ENCODE measurements at regions not wholly inside any gene's neighbourhood (a gene's known extent, or its start where the extent isn't known, plus 50 kb on each side); places are given as distances from the start of the nearest gene placed in this dataset.
"Not testable (repeated sequence)": the region's sequence is repeated elsewhere in the genome, so short reads cannot be mapped to it uniquely, and the experiment has no call there.

GRCh38 chr10:6847561-6847960 is 267.5 kb upstream of the PRKCQ start:
- Histone ChIP-seq H4K20me1 (no peaks in the 10 kb centered on the region), H3K9me3 (peaks cover 16% of the 10 kb centered on the region; the same call in 1 of the 2 replicates), H3K9ac (no peak overlapping the region), H3K36me3 (no peaks in the 10 kb centered on the region), H3K4me3 (no peak overlapping the region), H3K27me3 (no peaks in the 10 kb centered on the region), H3K4me1 (no peaks in the 10 kb centered on the region), H3K4me2 (no peak overlapping the region), H3K27ac (no peak overlapping the region)
- TF ChIP-seq Cebpa-rat (IDR thresholded peaks at IDR 0.05) = no peak

DNA sequence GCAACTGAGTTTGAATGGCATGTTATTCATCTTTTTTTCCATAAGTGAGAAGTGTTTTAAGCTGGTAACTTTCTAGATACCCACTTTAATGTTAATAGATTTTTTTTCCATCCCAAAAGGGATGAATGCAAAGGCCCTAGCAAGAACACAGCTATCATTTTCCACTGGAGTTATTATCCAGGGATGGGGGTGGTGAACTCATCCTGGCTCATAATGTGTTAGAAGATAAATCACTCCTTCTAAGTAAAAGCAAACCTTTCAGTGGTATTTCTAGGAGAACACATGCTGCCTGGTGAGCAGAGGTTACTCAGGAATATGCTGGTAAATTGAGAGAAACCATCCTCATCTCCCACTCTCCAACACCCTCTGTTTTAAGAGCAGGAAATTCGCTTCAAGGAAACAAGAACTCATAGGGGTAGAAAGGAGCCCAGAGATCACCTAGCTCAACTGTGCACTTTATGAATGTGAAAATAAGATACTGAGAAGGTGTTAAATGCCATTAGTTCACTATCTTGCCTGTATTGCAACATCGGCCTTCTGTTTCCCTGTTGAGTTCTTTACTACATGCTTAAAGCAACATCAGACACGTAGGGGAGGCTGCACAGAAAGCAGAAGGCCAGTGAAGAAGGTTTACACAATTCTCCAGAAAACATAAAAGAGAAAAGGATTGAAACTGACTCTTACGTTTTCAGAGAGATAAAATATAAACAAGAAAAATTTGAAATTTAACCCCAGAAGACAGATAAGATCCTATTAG is 264.0 kb upstream of the PRKCQ start:
- Histone ChIP-seq H3K4me2 (no peak overlapping the region), H3K9me3 (peaks cover 16% of the 10 kb centered on the region; the same call in 1 of the 2 replicates), H4K20me1 (no peaks in the 10 kb centered on the region), H3K9ac (no peak overlapping the region), H3K4me1 (no peaks in the 10 kb centered on the region), H3K4me3 (no peak overlapping the region), H3K27me3 (no peaks in the 10 kb centered on the region), H3K36me3 (no peaks in the 10 kb centered on the region), H3K27ac (no peak overlapping the region)
- TF ChIP-seq Cebpa-rat (IDR thresholded peaks at IDR 0.05) = no peak

DNA sequence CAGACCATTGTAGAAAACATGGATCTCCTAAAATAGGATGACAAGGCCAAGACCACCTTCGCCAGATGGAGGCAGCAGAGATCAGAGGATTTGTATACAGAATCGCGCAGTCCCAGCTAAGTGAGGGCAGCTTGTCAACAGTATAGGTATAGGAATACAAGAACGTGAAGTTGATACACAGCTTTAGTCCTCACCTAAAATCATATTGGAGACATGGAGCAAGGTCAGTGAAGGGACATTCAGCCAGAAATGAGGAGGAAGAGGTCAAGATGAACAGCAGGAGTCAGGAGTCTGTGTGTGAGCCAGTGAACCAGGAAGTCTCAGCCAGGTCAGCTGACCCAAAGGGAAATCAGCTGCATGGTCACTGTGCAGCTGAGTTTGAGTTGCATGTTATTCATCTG is 263.4 kb upstream of the PRKCQ start:
- H4K20me1 ChIP-seq = no peaks in the 10 kb centered on the region
- no peak overlapping the region for H3K4me3 ChIP-seq
- H3K9me3 ChIP-seq = peaks cover 16% of the 10 kb centered on the region; the same call in 1 of the 2 replicates
- no peaks in the 10 kb centered on the region for H3K27me3 ChIP-seq
- H3K4me2 ChIP-seq = no peak overlapping the region
- no peaks in the 10 kb centered on the region for H3K36me3 ChIP-seq
- TF ChIP-seq Cebpa-rat (IDR thresholded peaks at IDR 0.05) = no peak
- no peak overlapping the region for H3K27ac ChIP-seq
- H3K4me1 ChIP-seq = no peaks in the 10 kb centered on the region
- no peak overlapping the region for H3K9ac ChIP-seq

GRCh38 chr10:6842722-6843121 is 262.6 kb upstream of the PRKCQ start:
- Histone ChIP-seq H3K4me1 (no peaks in the 10 kb centered on the region), H3K4me3 (no peak overlapping the region), H3K36me3 (no peaks in the 10 kb centered on the region), H3K27me3 (no peaks in the 10 kb centered on the region), H3K9me3 (peaks cover 16% of the 10 kb centered on the region; the same call in 1 of the 2 replicates), H3K27ac (no peak overlapping the region), H3K4me2 (no peak overlapping the region), H4K20me1 (no peaks in the 10 kb centered on the region), H3K9ac (no peak overlapping the region)
- no peak for TF ChIP-seq Cebpa-rat (IDR thresholded peaks at IDR 0.05)

DNA sequence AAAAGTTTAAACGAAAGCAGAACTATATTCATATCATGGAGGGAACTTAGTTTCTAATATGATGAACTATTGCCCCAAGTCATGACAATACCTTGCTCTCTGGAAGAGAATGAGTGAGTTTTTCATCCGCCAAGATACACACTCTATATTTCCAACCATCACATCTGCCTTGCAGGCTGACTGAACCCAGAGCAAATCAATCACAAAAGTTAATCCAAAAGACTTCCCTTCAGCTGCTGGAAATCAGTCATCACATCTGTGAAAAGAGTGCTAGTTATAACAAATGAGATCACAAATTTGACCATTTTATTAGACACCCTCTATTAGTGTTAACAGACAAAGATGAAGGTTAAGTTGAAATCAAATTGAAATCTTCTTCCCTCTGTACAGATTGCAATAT is 261.7 kb upstream of the PRKCQ start:
- H3K4me2 ChIP-seq = no peak overlapping the region
- H3K9ac ChIP-seq = no peak overlapping the region
- no peaks in the 10 kb centered on the region for H3K27me3 ChIP-seq
- no peak for TF ChIP-seq Cebpa-rat (IDR thresholded peaks at IDR 0.05)
- H4K20me1 ChIP-seq = no peaks in the 10 kb centered on the region
- peaks cover 16% of the 10 kb centered on the region; the same call in 1 of the 2 replicates for H3K9me3 ChIP-seq
- no peaks in the 10 kb centered on the region for H3K36me3 ChIP-seq
- no peak overlapping the region for H3K27ac ChIP-seq
- no peak overlapping the region for H3K4me3 ChIP-seq
- no peaks in the 10 kb centered on the region for H3K4me1 ChIP-seq

- no peak overlapping the region for H3K9ac ChIP-seq
- H3K4me3 ChIP-seq = no peak overlapping the region
- H3K4me2 ChIP-seq = no peak overlapping the region
- H3K27ac ChIP-seq = no peak overlapping the region
- no peak for TF ChIP-seq Cebpa-rat (IDR thresholded peaks at IDR 0.05)
- no peaks in the 10 kb centered on the region for H3K27me3 ChIP-seq
- no peaks in the 10 kb centered on the region for H3K36me3 ChIP-seq
- H4K20me1 ChIP-seq = no peaks in the 10 kb centered on the region
- no peaks in the 10 kb centered on the region for H3K4me1 ChIP-seq
- peaks cover 16% of the 10 kb centered on the region; the same call in 1 of the 2 replicates for H3K9me3 ChIP-seq
Observed at GRCh38 chr10:6840766-6841165, 260.7 kb upstream of the PRKCQ start.

DNA sequence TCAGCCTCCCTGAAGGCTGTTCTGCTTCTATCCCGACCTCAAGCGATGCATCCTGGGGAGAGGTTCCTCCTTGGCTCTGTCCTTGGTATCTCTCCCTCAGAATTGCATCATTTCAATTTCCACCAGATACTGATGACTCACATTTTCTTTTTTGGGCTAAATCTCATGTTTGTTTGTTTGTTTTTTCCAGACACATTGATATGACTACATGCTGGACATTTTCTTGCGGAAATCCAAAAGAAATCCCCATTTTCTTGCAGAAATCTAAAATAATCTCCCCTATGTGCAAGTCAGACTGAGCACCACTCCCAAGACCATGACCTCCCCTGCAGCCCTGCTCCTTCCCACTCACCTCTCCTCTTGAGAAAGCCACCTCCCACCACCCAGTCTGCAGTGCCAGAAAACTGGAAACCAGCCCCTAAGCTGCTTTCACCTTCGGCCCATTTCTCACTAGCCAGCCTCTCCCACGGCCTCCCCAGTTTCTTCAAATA is 260.2 kb upstream of the PRKCQ start:
- Histone ChIP-seq H3K27me3 (no peaks in the 10 kb centered on the region), H3K36me3 (no peaks in the 10 kb centered on the region), H3K4me1 (no peaks in the 10 kb centered on the region), H3K27ac (no peak overlapping the region), H3K9ac (no peak overlapping the region), H3K4me3 (no peak overlapping the region), H3K4me2 (no peak overlapping the region), H3K9me3 (peaks cover 16% of the 10 kb centered on the region; the same call in 1 of the 2 replicates), H4K20me1 (no peaks in the 10 kb centered on the region)
- no peak for TF ChIP-seq Cebpa-rat (IDR thresholded peaks at IDR 0.05)

DNA sequence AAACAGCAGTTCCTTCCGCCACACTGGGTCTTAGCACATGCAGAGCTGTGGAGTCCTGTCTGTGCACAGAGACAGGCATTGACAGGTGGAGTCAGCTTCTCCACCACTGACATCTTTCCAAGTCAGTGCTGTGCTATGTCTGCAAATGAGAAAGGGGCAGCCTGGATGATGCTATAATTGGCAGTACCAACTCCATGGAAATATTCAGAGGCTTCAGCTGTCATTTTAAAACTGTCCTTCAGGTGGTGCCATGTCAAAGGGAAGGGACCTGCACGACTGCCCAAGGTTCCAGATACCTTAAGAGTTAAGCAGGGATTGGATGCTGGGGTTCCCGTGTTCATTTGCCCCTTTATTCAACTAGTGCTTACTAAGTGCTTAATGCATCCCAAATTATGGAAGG is 258.0 kb upstream of the PRKCQ start:
- TF ChIP-seq Cebpa-rat (IDR thresholded peaks at IDR 0.05) = no peak
- no peak overlapping the region for H3K9ac ChIP-seq
- no peaks in the 10 kb centered on the region for H3K4me1 ChIP-seq
- H3K27ac ChIP-seq = no peak overlapping the region
- H3K36me3 ChIP-seq = no peaks in the 10 kb centered on the region
- no peaks in the 10 kb centered on the region for H3K27me3 ChIP-seq
- no peaks in the 10 kb centered on the region; the same call in 1 of the 2 replicates for H3K9me3 ChIP-seq
- H3K4me3 ChIP-seq = no peak overlapping the region
- no peak overlapping the region for H3K4me2 ChIP-seq
- H4K20me1 ChIP-seq = no peaks in the 10 kb centered on the region

DNA sequence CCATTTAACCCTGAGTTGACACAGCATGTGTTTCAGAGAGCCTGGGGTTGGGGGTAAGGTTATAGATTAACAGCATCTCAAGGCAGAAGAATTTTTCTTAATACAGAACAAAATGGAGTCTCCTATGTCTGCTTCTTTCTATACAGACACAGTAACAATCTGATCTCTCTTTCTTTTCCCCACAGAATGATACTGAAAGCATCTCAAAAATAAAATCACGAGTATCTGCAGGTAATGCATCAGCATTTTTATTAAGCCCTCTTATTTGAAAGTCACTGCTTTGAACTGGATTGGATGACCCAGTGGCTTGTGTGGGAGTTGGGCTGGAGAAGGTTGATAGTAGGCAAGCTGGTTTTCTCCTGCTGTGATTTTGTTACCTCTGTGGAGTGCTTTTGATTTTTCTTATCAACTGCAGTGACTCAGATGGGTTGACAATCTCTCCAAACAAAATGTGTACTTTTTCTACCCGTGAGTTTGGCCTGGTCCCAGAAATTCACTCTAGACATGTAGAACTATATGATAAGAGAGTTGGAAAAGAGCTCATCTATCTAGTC is 253.5 kb upstream of the PRKCQ start:
- no peak overlapping the region for H3K27ac ChIP-seq

DNA sequence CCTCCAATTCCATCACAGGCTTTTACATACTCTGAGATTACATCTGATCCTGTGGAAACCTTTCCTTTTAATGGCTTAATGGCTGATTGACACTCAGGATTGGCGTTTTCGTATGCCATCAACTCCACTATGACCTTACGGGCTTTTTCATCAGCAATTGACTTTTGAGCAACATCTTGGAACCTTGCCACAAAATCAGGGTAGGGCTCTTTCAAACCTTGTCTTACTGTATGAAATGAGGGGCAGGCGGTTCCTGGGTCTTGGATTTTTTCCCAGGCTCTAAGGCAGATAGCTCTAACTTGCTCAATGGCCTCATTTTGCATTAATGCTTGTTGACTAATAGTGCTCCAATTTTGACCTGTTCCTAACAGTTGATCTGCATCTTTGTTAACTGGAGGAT is 250.9 kb upstream of the PRKCQ start:
- H3K9me3 ChIP-seq, H3K36me3 ChIP-seq, H3K27me3 ChIP-seq, H4K20me1 ChIP-seq, H3K27ac ChIP-seq, H3K9ac ChIP-seq, H3K4me3 ChIP-seq, H3K4me1 ChIP-seq, H3K4me2 ChIP-seq: not testable (repeated sequence)

More for the DNA sequence above, 253.5 kb upstream of the PRKCQ start:
- no peaks in the 10 kb centered on the region for H3K36me3 ChIP-seq
- H3K4me1 ChIP-seq = no peaks in the 10 kb centered on the region
- H3K4me3 ChIP-seq = no peak overlapping the region
- no peak for TF ChIP-seq Cebpa-rat (IDR thresholded peaks at IDR 0.05)
- H3K9ac ChIP-seq = no peak overlapping the region
- no peaks in the 10 kb centered on the region for H3K9me3 ChIP-seq
- no peaks in the 10 kb centered on the region for H3K27me3 ChIP-seq
- H3K4me2 ChIP-seq = no peak overlapping the region
- H4K20me1 ChIP-seq = no peaks in the 10 kb centered on the region

GRCh38 chr10:6824793-6825192 is 244.7 kb upstream of the PRKCQ start:
- not testable (repeated sequence) for H3K4me1 ChIP-seq, H3K9ac ChIP-seq, H3K4me2 ChIP-seq, H3K9me3 ChIP-seq, H3K4me3 ChIP-seq, H3K36me3 ChIP-seq, H3K27me3 ChIP-seq, H4K20me1 ChIP-seq, H3K27ac ChIP-seq

Data from BLaER1 (cell line).